ENCODE measurements at regions not wholly inside any gene's neighbourhood (a gene's known extent, or its start where the extent isn't known, plus 50 kb on each side); places are given as distances from the start of the nearest gene placed in this dataset.
A peak's percentile ranks its signal among the peaks of the same experiment; 100 is the strongest.

DNA sequence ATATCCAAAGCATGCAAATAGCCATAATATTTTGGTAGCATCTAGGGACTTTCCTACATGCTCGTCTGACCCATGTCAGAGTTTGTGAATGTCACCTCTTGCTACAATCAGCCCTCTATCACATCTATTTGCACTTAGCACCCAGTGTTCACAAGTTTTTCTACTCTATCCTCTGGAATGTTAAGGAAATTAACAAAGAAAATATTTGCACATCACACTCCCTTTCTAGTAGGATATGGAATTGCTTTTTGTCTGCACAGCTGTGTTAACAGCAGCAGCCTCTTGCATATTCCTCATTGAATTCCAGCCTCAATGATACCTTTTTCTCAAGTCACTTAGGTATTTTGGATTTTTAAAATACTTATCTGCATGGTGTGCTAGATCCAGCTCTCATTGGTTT is 403.1 kb upstream of the SEMA3C start:
- H3K4me3 ChIP-seq (ENCODE audit: low read length in 2 of 2) = no peak overlapping the region
- no peak overlapping the region for H3K23ac ChIP-seq (ENCODE audit: low read depth, low read length, poor library complexity)
- no peak overlapping the region for H4K91ac ChIP-seq (ENCODE audit: low read depth, low read length, poor library complexity)
- no peak overlapping the region for H3K4me2 ChIP-seq (ENCODE audit: insufficient read depth, low read length, poor library complexity, severe bottlenecking)
- no peak overlapping the region for H2AFZ ChIP-seq (ENCODE audit: low read length)
- H3K4ac ChIP-seq (ENCODE audit: low read length) = no peak overlapping the region
- H2AK5ac ChIP-seq (ENCODE audit: low read depth, low read length) = no peak overlapping the region
- H2BK120ac ChIP-seq (ENCODE audit: low read depth, low read length) = no peak overlapping the region
- H3K36me3 ChIP-seq (replicated peaks in 1 of 2; ENCODE audit: control insufficient read depth in 2 of 2, insufficient read depth in 2 of 2, low read length in 2 of 2) = no peaks in the 10 kb centered on the region
- H2BK12ac ChIP-seq (ENCODE audit: low read length) = no peak overlapping the region
- no peaks in the 10 kb centered on the region for H3K9me3 ChIP-seq (replicated peaks in 1 of 2; ENCODE audit: control insufficient read depth in 2 of 2, insufficient read depth in 1 of 2, low read depth in 1 of 2, low read length in 2 of 2)
- no peaks in the 10 kb centered on the region for H3K27me3 ChIP-seq (ENCODE audit: control insufficient read depth in 3 of 3, insufficient read depth in 3 of 3, low read depth in 1 of 3, low read length in 3 of 3)
- H4K8ac ChIP-seq (ENCODE audit: low read depth, low read length) = no peak overlapping the region
- no peak overlapping the region for H3K27ac ChIP-seq (replicated peaks; ENCODE audit: low read length)
- no peak overlapping the region for H3K18ac ChIP-seq (ENCODE audit: low read length)
- no peaks in the 10 kb centered on the region for H3K4me1 ChIP-seq (ENCODE audit: control insufficient read depth in 2 of 2, insufficient read depth in 1 of 2, low read depth in 1 of 2, low read length in 2 of 2)
- H3K14ac ChIP-seq (ENCODE audit: low read length) = no peak overlapping the region
- DNase-seq (ENCODE audit: low spot score) = no peak
- no peak overlapping the region for H2BK15ac ChIP-seq (ENCODE audit: low read length)
- H2BK5ac ChIP-seq (ENCODE audit: low read length) = no peak overlapping the region
- peaks cover 2% of the 10 kb centered on the region for H3K79me1 ChIP-seq (ENCODE audit: low read depth, low read length)
- WGBS, 2 donors (ENCODE audit: extremely low coverage in 2 of 2, insufficient read length in 2 of 2, insufficient replicate concordance in 1 of 2) = no CpG with 5 or more reads among the region's 1 CpG
- H3K9ac ChIP-seq (ENCODE audit: low read depth, low read length, poor library complexity) = no peak overlapping the region

GRCh38 chr7:81317741-81318140 is 398.9 kb upstream of the SEMA3C start:
- no peak overlapping the region for H2BK120ac ChIP-seq (ENCODE audit: low read depth, low read length)
- H3K14ac ChIP-seq (ENCODE audit: low read length) = no peak overlapping the region
- H2BK5ac ChIP-seq (ENCODE audit: low read length) = no peak overlapping the region
- H3K4me3 ChIP-seq (ENCODE audit: low read length in 2 of 2) = no peak overlapping the region
- H3K4me2 ChIP-seq (ENCODE audit: insufficient read depth, low read length, poor library complexity, severe bottlenecking) = no peak overlapping the region
- no peaks in the 10 kb centered on the region for H3K4me1 ChIP-seq (ENCODE audit: control insufficient read depth in 2 of 2, insufficient read depth in 1 of 2, low read depth in 1 of 2, low read length in 2 of 2)
- no peak overlapping the region for H2AFZ ChIP-seq (ENCODE audit: low read length)
- no peak overlapping the region for H2BK12ac ChIP-seq (ENCODE audit: low read length)
- H2BK15ac ChIP-seq (ENCODE audit: low read length) = no peak overlapping the region
- no peaks in the 10 kb centered on the region for H3K27me3 ChIP-seq (ENCODE audit: control insufficient read depth in 3 of 3, insufficient read depth in 3 of 3, low read depth in 1 of 3, low read length in 3 of 3)
- DNase-seq (ENCODE audit: low spot score) = no peak
- H4K8ac ChIP-seq (ENCODE audit: low read depth, low read length) = no peak overlapping the region
- H3K27ac ChIP-seq (replicated peaks; ENCODE audit: low read length) = no peak overlapping the region
- no peaks in the 10 kb centered on the region for H3K36me3 ChIP-seq (replicated peaks in 1 of 2; ENCODE audit: control insufficient read depth in 2 of 2, insufficient read depth in 2 of 2, low read length in 2 of 2)
- H3K4ac ChIP-seq (ENCODE audit: low read length) = no peak overlapping the region
- H3K23ac ChIP-seq (ENCODE audit: low read depth, low read length, poor library complexity) = no peak overlapping the region
- no peak overlapping the region for H3K18ac ChIP-seq (ENCODE audit: low read length)
- H3K9ac ChIP-seq (ENCODE audit: low read depth, low read length, poor library complexity) = no peak overlapping the region
- H3K9me3 ChIP-seq (replicated peaks in 1 of 2; ENCODE audit: control insufficient read depth in 2 of 2, insufficient read depth in 1 of 2, low read depth in 1 of 2, low read length in 2 of 2) = no peaks in the 10 kb centered on the region
- H2AK5ac ChIP-seq (ENCODE audit: low read depth, low read length) = no peak overlapping the region
- WGBS, 2 donors (ENCODE audit: extremely low coverage in 2 of 2, insufficient read length in 2 of 2, insufficient replicate concordance in 1 of 2) = no CpG with 5 or more reads among the region's 3 CpGs
- H4K91ac ChIP-seq (ENCODE audit: low read depth, low read length, poor library complexity) = no peak overlapping the region
- H3K79me1 ChIP-seq (ENCODE audit: low read depth, low read length) = peaks cover 2% of the 10 kb centered on the region

DNA sequence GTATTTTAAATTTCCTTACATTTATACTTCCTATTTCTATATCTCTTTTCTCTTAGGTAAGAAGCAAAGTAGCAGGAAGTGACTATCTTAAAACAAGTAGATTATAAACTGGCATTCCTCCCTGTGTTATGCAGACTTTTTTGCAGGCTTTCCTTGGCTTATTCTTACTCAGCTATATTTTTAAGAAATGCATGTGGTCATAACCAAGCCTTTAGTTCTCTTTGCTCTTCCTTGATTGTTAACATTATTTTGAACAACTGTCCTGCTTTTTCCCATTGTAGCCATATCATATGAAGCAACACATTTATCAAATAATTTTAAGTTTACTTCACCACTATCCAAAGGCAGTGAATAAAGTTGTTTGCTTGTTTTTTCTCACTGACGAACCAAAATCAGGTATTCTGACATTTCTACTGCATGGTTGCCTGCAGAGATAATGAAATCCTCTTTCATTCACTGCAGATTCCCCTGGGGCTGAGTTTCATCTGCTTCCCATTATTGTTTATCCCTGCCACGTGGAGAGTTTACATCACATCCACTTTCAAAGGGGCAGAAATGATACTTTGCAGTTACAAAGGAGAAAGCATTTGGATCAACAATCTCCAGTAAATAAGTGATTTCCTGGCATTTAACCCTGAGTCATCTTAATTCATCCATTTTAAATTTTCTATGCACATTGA is 389.9 kb upstream of the SEMA3C start:
- Histone ChIP-seq H3K27me3 (ENCODE audit: control insufficient read depth in 3 of 3, insufficient read depth in 3 of 3, low read depth in 1 of 3, low read length in 3 of 3) (no peaks in the 10 kb centered on the region), H3K27ac (replicated peaks; ENCODE audit: low read length) (no peak overlapping the region), H4K91ac (ENCODE audit: low read depth, low read length, poor library complexity) (no peak overlapping the region), H3K4me3 (ENCODE audit: low read length in 2 of 2) (no peak overlapping the region), H3K23ac (ENCODE audit: low read depth, low read length, poor library complexity) (no peak overlapping the region), H3K18ac (ENCODE audit: low read length) (no peak overlapping the region), H2BK12ac (ENCODE audit: low read length) (no peak overlapping the region), H2AK5ac (ENCODE audit: low read depth, low read length) (no peak overlapping the region), H3K79me1 (ENCODE audit: low read depth, low read length) (no peaks in the 10 kb centered on the region), H2BK15ac (ENCODE audit: low read length) (no peak overlapping the region), H3K4me2 (ENCODE audit: insufficient read depth, low read length, poor library complexity, severe bottlenecking) (no peak overlapping the region), H2BK120ac (ENCODE audit: low read depth, low read length) (no peak overlapping the region), H2AFZ (ENCODE audit: low read length) (peak overlapping the region; percentile 42), H3K9me3 (replicated peaks in 1 of 2; ENCODE audit: control insufficient read depth in 2 of 2, insufficient read depth in 1 of 2, low read depth in 1 of 2, low read length in 2 of 2) (no peaks in the 10 kb centered on the region), H3K14ac (ENCODE audit: low read length) (no peak overlapping the region), H3K36me3 (replicated peaks in 1 of 2; ENCODE audit: control insufficient read depth in 2 of 2, insufficient read depth in 2 of 2, low read length in 2 of 2) (no peaks in the 10 kb centered on the region), H3K4ac (ENCODE audit: low read length) (no peak overlapping the region), H2BK5ac (ENCODE audit: low read length) (no peak overlapping the region), H4K8ac (ENCODE audit: low read depth, low read length) (no peak overlapping the region), H3K9ac (ENCODE audit: low read depth, low read length, poor library complexity) (no peak overlapping the region), H3K4me1 (ENCODE audit: control insufficient read depth in 2 of 2, insufficient read depth in 1 of 2, low read depth in 1 of 2, low read length in 2 of 2) (peaks cover 0 to 7% of the 10 kb centered on the region in 2 donors)
- no peak for DNase-seq (ENCODE audit: low spot score)
- no CpG with 5 or more reads among the region's 2 CpGs for WGBS, 2 donors (ENCODE audit: extremely low coverage in 2 of 2, insufficient read length in 2 of 2, insufficient replicate concordance in 1 of 2)

DNA sequence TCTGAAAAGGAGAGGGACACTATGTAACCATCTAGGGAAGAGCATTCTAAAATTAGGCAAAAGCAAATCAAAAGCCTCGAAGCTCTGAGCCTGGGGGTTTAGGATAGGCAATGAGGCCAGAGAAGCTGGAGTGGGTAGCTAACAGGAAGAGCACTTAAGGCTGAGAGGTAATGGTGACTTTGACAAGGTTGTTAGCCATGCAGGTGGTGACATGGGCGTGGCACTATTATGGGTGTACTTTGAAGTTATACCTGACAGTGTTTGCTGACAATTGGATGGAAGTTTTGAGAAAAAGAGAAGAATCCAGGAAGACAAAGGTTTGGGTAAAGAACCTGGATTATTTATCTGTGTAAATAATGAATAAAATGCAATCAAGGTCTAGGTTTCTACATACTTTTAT is 383.0 kb upstream of the SEMA3C start:
- no peak overlapping the region for H3K18ac ChIP-seq (ENCODE audit: low read length)
- H3K9ac ChIP-seq (ENCODE audit: low read depth, low read length, poor library complexity) = no peak overlapping the region
- H4K91ac ChIP-seq (ENCODE audit: low read depth, low read length, poor library complexity) = no peak overlapping the region
- no peak overlapping the region for H3K14ac ChIP-seq (ENCODE audit: low read length)
- H3K4ac ChIP-seq (ENCODE audit: low read length) = no peak overlapping the region
- no peak overlapping the region for H2BK5ac ChIP-seq (ENCODE audit: low read length)
- no peak overlapping the region for H2BK120ac ChIP-seq (ENCODE audit: low read depth, low read length)
- no peak overlapping the region for H3K23ac ChIP-seq (ENCODE audit: low read depth, low read length, poor library complexity)
- no peak overlapping the region for H3K4me3 ChIP-seq (ENCODE audit: low read length in 2 of 2)
- H2AK5ac ChIP-seq (ENCODE audit: low read depth, low read length) = no peak overlapping the region
- no peak for DNase-seq (ENCODE audit: low spot score)
- no peak overlapping the region for H2BK15ac ChIP-seq (ENCODE audit: low read length)
- H3K79me1 ChIP-seq (ENCODE audit: low read depth, low read length) = no peaks in the 10 kb centered on the region
- no peak overlapping the region for H4K8ac ChIP-seq (ENCODE audit: low read depth, low read length)
- H3K27me3 ChIP-seq (ENCODE audit: control insufficient read depth in 3 of 3, insufficient read depth in 3 of 3, low read depth in 1 of 3, low read length in 3 of 3) = peaks cover 0 to 42% (median 0%) of the 10 kb centered on the region in 3 experiments
- H3K27ac ChIP-seq (replicated peaks; ENCODE audit: low read length) = no peak overlapping the region
- no peak overlapping the region for H2AFZ ChIP-seq (ENCODE audit: low read length)
- WGBS, 2 donors (ENCODE audit: extremely low coverage in 2 of 2, insufficient read length in 2 of 2, insufficient replicate concordance in 1 of 2) = no CpG with 5 or more reads among the region's 2 CpGs
- no peak overlapping the region for H2BK12ac ChIP-seq (ENCODE audit: low read length)
- H3K9me3 ChIP-seq (replicated peaks in 1 of 2; ENCODE audit: control insufficient read depth in 2 of 2, insufficient read depth in 1 of 2, low read depth in 1 of 2, low read length in 2 of 2) = no peaks in the 10 kb centered on the region
- no peaks in the 10 kb centered on the region for H3K36me3 ChIP-seq (replicated peaks in 1 of 2; ENCODE audit: control insufficient read depth in 2 of 2, insufficient read depth in 2 of 2, low read length in 2 of 2)
- H3K4me1 ChIP-seq (ENCODE audit: control insufficient read depth in 2 of 2, insufficient read depth in 1 of 2, low read depth in 1 of 2, low read length in 2 of 2) = peaks cover 0 to 11% of the 10 kb centered on the region in 2 donors
- H3K4me2 ChIP-seq (ENCODE audit: insufficient read depth, low read length, poor library complexity, severe bottlenecking) = no peak overlapping the region

Data from neuronal stem cell (in vitro differentiated cells).